MCF 10A (cell line): ENCODE measurements at regions not wholly inside any gene's neighbourhood (a gene's known extent, or its start where the extent isn't known, plus 50 kb on each side); places are given as distances from the start of the nearest gene placed in this dataset.

Experiments used
- BruUV-seq: library from RNA; stranded (reverse); fragments of 400-500 nt; replicated peaks from 2 replicates; lab custom pipeline; 2021; lab: Mats Ljungman, UMichigan
- CTCF ChIA-PET: fragments of 300-600 bp; sonication (Branson Sonifier 250); formaldehyde crosslinking; extraction: SDS; loops from one replicate; lab custom pipeline; 2021; ENCODE audit warnings: antibody characterized with exemption, inconsistent platforms; lab: Yijun Ruan, JAX
- POLR2A ChIA-PET: fragments of 300-600, 350-650 bp; sonication (Branson Sonifier 250); formaldehyde crosslinking; extraction: SDS; loops from one replicate; lab custom pipeline; 2020; ENCODE audit warnings: antibody characterized with exemption, inconsistent platforms; lab: Yijun Ruan, JAX
- DNase-seq: peaks from one replicate; pipeline ENCODE4 v3.0.0-alpha.2; 2018; ENCODE audit not compliant: unreplicated experiment
- H3K27ac Mint-ChIP-seq: one replicate; pipeline ENCODE4 v1.8.0; 2022; ENCODE audit warnings: mild to moderate bottlenecking, low read depth, mixed read lengths; ENCODE audit not compliant: unreplicated experiment
- H3K27me3 Mint-ChIP-seq: one replicate; pipeline ENCODE4 v1.8.0; 2022; ENCODE audit warnings: mixed read lengths; ENCODE audit not compliant: insufficient read depth, unreplicated experiment
- H3K36me3 Mint-ChIP-seq: one replicate; pipeline ENCODE4 v1.8.0; 2022; ENCODE audit warnings: mild to moderate bottlenecking, moderate library complexity, mixed read lengths; ENCODE audit not compliant: insufficient read depth, unreplicated experiment
- H3K4me1 Mint-ChIP-seq: one replicate; pipeline ENCODE4 v1.8.0; 2022; ENCODE audit warnings: mixed read lengths; ENCODE audit not compliant: insufficient read depth, unreplicated experiment
- H3K4me3 Mint-ChIP-seq: one replicate; pipeline ENCODE4 v1.8.0; 2022; ENCODE audit warnings: mild to moderate bottlenecking, moderate library complexity, mixed read lengths; ENCODE audit not compliant: unreplicated experiment
- H3K9me3 Mint-ChIP-seq: one replicate; pipeline ENCODE4 v1.8.0; 2022; ENCODE audit warnings: mixed read lengths; ENCODE audit not compliant: unreplicated experiment
- CTCF ChIP-seq: fragments of 200-600 bp; IDR thresholded peaks from one replicate; pipeline ENCODE4 v1.8.0; 2022; ENCODE audit warnings: antibody characterized with exemption, mild to moderate bottlenecking; ENCODE audit not compliant: unreplicated experiment
- intact Hi-C: fragments of 100-400 bp; cut with micrococcal nuclease; formaldehyde crosslinking; loops from 2 replicates; pipeline ENCODE4 v1.14.1; 2022

- ChIA-PET POLR2A (no interaction called here), CTCF (interaction anchor here (0.6 to 2.1 kb wide), 2 partner anchors 8 to 173 kb away, joined by 3 to 6 read pairs; no protein-coding TSS in a partner anchor)
- Mint-ChIP-seq H3K36me3 (no peaks in the 10 kb centered on the region), H3K27me3 (no peaks in the 10 kb centered on the region), H3K4me1 (no peaks in the 10 kb centered on the region), H3K9me3 (peaks cover 25% of the 10 kb centered on the region), H3K4me3 (no peak overlapping the region), H3K27ac (no peak overlapping the region)
- TF ChIP-seq CTCF: no peak
- DNase-seq: no peak
- no TSS peak for BruUV-seq
- intact Hi-C loops: no loop called here
These were observed 238.3 kb upstream of the RAB6C start for GRCh38 chr2:129741165-129741564.

DNA sequence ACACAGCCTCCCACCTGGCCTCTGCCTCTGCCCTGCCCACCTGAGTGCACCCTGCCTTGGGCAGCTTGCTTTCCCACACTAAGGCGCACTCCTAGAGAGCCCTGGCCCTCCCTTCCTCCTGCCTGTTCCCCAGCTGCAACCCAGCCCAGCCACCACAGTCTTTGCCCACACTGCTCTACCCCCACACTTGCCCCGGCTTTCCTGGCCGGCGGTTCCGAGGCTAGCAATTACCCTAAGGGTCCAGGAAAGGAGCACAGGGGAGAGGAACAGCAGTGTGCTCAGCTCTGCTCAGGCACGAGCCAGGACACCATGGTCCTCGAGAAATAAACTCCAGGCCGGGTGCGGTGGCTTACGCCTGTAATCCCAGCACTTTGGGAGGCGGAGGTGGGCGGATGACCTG lies 237.8 kb upstream of the RAB6C start:
- DNase-seq: no peak
- no TSS peak for BruUV-seq
- no peaks in the 10 kb centered on the region for H3K36me3 Mint-ChIP-seq
- CTCF ChIA-PET: interaction anchor here (0.6 to 0.7 kb wide), 2 partner anchors 33 to 172 kb away, joined by 3 read pairs; no protein-coding TSS in a partner anchor
- H3K27me3 Mint-ChIP-seq: no peaks in the 10 kb centered on the region
- no peaks in the 10 kb centered on the region for H3K4me1 Mint-ChIP-seq
- POLR2A ChIA-PET: no interaction called here
- no peak for TF ChIP-seq CTCF
- no peak overlapping the region for H3K27ac Mint-ChIP-seq
- no peak overlapping the region for H3K4me3 Mint-ChIP-seq
- H3K9me3 Mint-ChIP-seq: peaks cover 27% of the 10 kb centered on the region
- intact Hi-C loops: no loop called here

DNA sequence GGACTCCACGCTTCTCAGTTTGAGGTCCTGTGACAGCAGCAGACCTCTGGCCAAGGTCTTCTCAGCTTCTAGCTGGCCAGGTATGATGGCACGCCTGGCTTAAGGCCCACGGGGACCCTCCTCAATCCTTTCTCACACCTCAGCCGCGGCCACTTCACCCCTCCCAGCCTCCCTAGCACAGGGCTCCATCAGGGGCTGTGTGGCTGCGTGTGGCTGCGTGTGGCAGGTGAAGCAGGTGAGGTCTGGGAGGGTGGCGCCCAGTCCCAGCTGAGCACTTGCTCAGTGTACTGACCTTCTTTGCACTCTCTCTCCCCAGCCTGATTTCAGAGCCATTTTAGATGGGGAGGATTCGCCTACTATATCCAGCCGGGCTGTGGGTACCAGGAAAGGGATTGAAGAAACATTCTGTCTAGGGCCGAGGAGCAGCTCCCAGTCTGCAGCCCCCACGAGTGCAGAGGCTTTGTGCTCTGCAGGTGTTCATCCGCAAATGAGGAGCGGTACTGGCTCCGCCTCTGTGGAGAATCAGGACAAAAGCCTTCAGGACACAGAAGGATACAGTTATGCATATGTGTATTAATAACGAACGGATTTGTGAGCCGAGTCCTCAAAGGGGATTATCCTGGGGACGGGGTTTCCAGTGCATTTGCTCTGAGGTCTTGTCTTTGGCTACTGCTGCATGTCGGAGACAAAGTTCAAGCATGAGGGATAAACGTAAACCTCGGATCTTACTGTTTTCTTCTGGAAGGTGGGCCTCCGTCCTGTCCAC lies 236.9 kb upstream of the RAB6C start:
- no peak for TF ChIP-seq CTCF
- peaks cover 27% of the 10 kb centered on the region for H3K9me3 Mint-ChIP-seq
- H3K36me3 Mint-ChIP-seq: no peaks in the 10 kb centered on the region
- POLR2A ChIA-PET: no interaction called here
- H3K4me1 Mint-ChIP-seq: no peaks in the 10 kb centered on the region
- DNase-seq: no peak
- H3K27me3 Mint-ChIP-seq: no peaks in the 10 kb centered on the region
- H3K4me3 Mint-ChIP-seq: no peak overlapping the region
- no TSS peak for BruUV-seq
- no peak overlapping the region for H3K27ac Mint-ChIP-seq
- CTCF ChIA-PET: no interaction called here
- intact Hi-C loops: no loop called here

- H3K36me3 Mint-ChIP-seq: no peaks in the 10 kb centered on the region
These were observed 235.3 kb upstream of the RAB6C start for GRCh38 chr2:129744141-129744540.

More at GRCh38 chr2:129744141-129744540, 235.3 kb upstream of the RAB6C start:
- BruUV-seq: no TSS peak
- no peak for TF ChIP-seq CTCF
- DNase-seq: no peak
- ChIA-PET CTCF (no interaction called here), POLR2A (no interaction called here)
- Mint-ChIP-seq H3K27ac (no peak overlapping the region), H3K4me1 (no peaks in the 10 kb centered on the region), H3K9me3 (peaks cover 27% of the 10 kb centered on the region), H3K27me3 (no peaks in the 10 kb centered on the region), H3K4me3 (no peak overlapping the region)
- intact Hi-C loops: no loop called here
